AG04449 (cell line): ENCODE measurements at regions not wholly inside any gene's neighbourhood (a gene's known extent, or its start where the extent isn't known, plus 50 kb on each side); places are given as distances from the start of the nearest gene placed in this dataset.

Experiments
- CTCF ChIA-PET: fragments of 350-600 bp; formaldehyde crosslinking; extraction: SDS; loops from one replicate; lab custom pipeline; 2021; ENCODE audit warnings: antibody characterized with exemption; lab: Yijun Ruan, JAX
- POLR2A ChIA-PET: fragments of 400-600, 350-600 bp; formaldehyde crosslinking; extraction: SDS; loops from one replicate; lab custom pipeline; 2020; ENCODE audit warnings: antibody characterized with exemption, inconsistent platforms; lab: Yijun Ruan, JAX
- DNase-seq: peaks from one replicate; pipeline ENCODE4 v3.0.0-alpha.2; 2010; ENCODE audit warnings: low read depth, low spot score
- H3K4me3 ChIP-seq: 2 replicates; pipeline ENCODE4 v1.5.1; 2011; ENCODE audit warnings: low read depth, mild to moderate bottlenecking, control low read depth, low read length
- CTCF ChIP-seq: IDR thresholded peaks from one replicate; pipeline ENCODE4 v1.5.1; 2011; ENCODE audit warnings: mild to moderate bottlenecking, moderate library complexity, low read length, control low read depth, inconsistent platforms; ENCODE audit not compliant: insufficient read depth; ENCODE audit errors: missing control alignments

GRCh38 chr5:88948746-88949600 is 66.0 kb upstream of the MEF2C start:
- no peak overlapping the region for H3K4me3 ChIP-seq
- POLR2A ChIA-PET, result no interaction called here
- CTCF ChIA-PET, result no interaction called here
- DNase-seq, result no peak
- TF ChIP-seq CTCF, result no peak

GRCh38 chr5:88944751-88945531 is 62.0 kb upstream of the MEF2C start:
- no peak overlapping the region for H3K4me3 ChIP-seq
- ChIA-PET POLR2A (no interaction called here), CTCF (no interaction called here)
- TF ChIP-seq CTCF, result no peak
- no peak for DNase-seq

GRCh38 chr5:88941581-88941980 is 58.6 kb upstream of the MEF2C start:
- CTCF ChIA-PET, result no interaction called here
- POLR2A ChIA-PET, result no interaction called here
- no peak for DNase-seq
- no peak overlapping the region for H3K4me3 ChIP-seq
- no peak for TF ChIP-seq CTCF

- DNase-seq, result no peak
- no peak for TF ChIP-seq CTCF
- ChIA-PET POLR2A (no interaction called here), CTCF (no interaction called here)
- H3K4me3 ChIP-seq, result no peak overlapping the region
Measured at GRCh38 chr5:88940713-88941112, 57.7 kb upstream of the MEF2C start.

- TF ChIP-seq CTCF, result no peak
- CTCF ChIA-PET, result no interaction called here
- POLR2A ChIA-PET, result no interaction called here
- no peak overlapping the region for H3K4me3 ChIP-seq
- no peak for DNase-seq
Measured at GRCh38 chr5:88939300-88939699, 56.3 kb upstream of the MEF2C start.

GRCh38 chr5:88938488-88938887 is 55.5 kb upstream of the MEF2C start:
- no peak for TF ChIP-seq CTCF
- ChIA-PET CTCF (no interaction called here), POLR2A (no interaction called here)
- no peak overlapping the region for H3K4me3 ChIP-seq
- no peak for DNase-seq
